A673 (cell line): ENCODE measurements at regions not wholly inside any gene's neighbourhood (a gene's known extent, or its start where the extent isn't known, plus 50 kb on each side); places are given as distances from the start of the nearest gene placed in this dataset.

Experiments
- BruUV-seq: library from RNA; stranded (reverse); fragments of 400-500 nt; replicated peaks from 2 replicates; lab custom pipeline; 2021; lab: Mats Ljungman, UMichigan
- CTCF ChIA-PET: fragments of 300-600 bp; sonication (Branson Sonifier 250); formaldehyde crosslinking; loops from one replicate; lab custom pipeline; 2022; ENCODE audit warnings: antibody characterized with exemption; lab: Charles Lee
- POLR2A ChIA-PET: fragments of 300-600 bp; sonication (Branson Sonifier 250); formaldehyde crosslinking; loops from one replicate; lab custom pipeline; 2022; ENCODE audit warnings: antibody characterized with exemption; ENCODE audit not compliant: low non-redundant PET; lab: Charles Lee
- DNase-seq: peaks from one replicate; pipeline ENCODE4 v3.0.0-alpha.2; 2015; ENCODE audit warnings: low spot score
- H3K27ac ChIP-seq: fragments of 200-600 bp; sonication (generic); 2 replicates; pipeline ENCODE4 v1.5.1; 2016; ENCODE audit warnings: mixed run types, low read depth, mild to moderate bottlenecking, mixed read lengths, antibody characterized with exemption, low read length; ENCODE audit not compliant: poor library complexity, severe bottlenecking
- H3K27me3 ChIP-seq: fragments of 200-600 bp; sonication (generic); replicated peaks from 2 replicates; pipeline ENCODE4 v1.6.1; 2017; ENCODE audit warnings: mixed run types, low read depth, mild to moderate bottlenecking, mixed read lengths, antibody characterized with exemption, low read length; ENCODE audit not compliant: insufficient read depth, poor library complexity
- H3K36me3 ChIP-seq: fragments of 200-600 bp; sonication (generic); 2 replicates; pipeline ENCODE4 v1.6.1; 2016; ENCODE audit warnings: mixed run types, mild to moderate bottlenecking, mixed read lengths, antibody characterized with exemption, low read length; ENCODE audit not compliant: insufficient read depth, poor library complexity, severe bottlenecking
- H3K4me1 ChIP-seq: fragments of 200-600 bp; sonication (generic); 2 replicates; pipeline ENCODE4 v1.6.1; 2017; ENCODE audit warnings: mixed run types, mild to moderate bottlenecking, mixed read lengths, antibody characterized with exemption, low read length; ENCODE audit not compliant: insufficient read depth, poor library complexity, severe bottlenecking
- H3K4me3 ChIP-seq: fragments of 200-600 bp; sonication (generic); 2 replicates; pipeline ENCODE4 v1.5.1; 2016; ENCODE audit warnings: low read depth, mixed run types, mild to moderate bottlenecking, mixed read lengths, low read length; ENCODE audit not compliant: poor library complexity, severe bottlenecking
- H3K9me3 ChIP-seq: fragments of 200-600 bp; sonication (generic); 2 replicates; pipeline ENCODE4 v1.6.1; 2016; ENCODE audit warnings: mixed run types, low read depth, mild to moderate bottlenecking, mixed read lengths, antibody characterized with exemption, low read length; ENCODE audit not compliant: poor library complexity, severe bottlenecking
- EZH2 ChIP-seq: fragments of 200-600 bp; sonication (generic); IDR thresholded peaks from 2 replicates; pipeline ENCODE4 v1.6.1; 2017; ENCODE audit warnings: borderline replicate concordance, low read depth, mild to moderate bottlenecking, mixed read lengths, antibody characterized with exemption, low read length; ENCODE audit not compliant: poor library complexity, severe bottlenecking
- intact Hi-C: fragments of 100-400 bp; cut with micrococcal nuclease; formaldehyde crosslinking; loops from one replicate; pipeline ENCODE4 v1.10.0; 2022; ENCODE audit not compliant: unreplicated experiment
- TF ChIP-seq, protein P1 (sequence below): fragments of 300-800, 200-600 bp; sonication (generic); conservative IDR thresholded peaks from 2 replicates; pipeline ENCODE4 v1.5.1; 2017; ENCODE audit warnings: low read depth, mild to moderate bottlenecking, antibody characterized with exemption, low read length, moderate library complexity, mixed read lengths

- intact Hi-C loops: no loop called here
- Histone ChIP-seq H3K4me3 (no peak overlapping the region), H3K9me3 (no peaks in the 10 kb centered on the region), H3K36me3 (no peaks in the 10 kb centered on the region), H3K4me1 (no peaks in the 10 kb centered on the region), H3K27ac (no peak overlapping the region), H3K27me3 (no peaks in the 10 kb centered on the region)
- DNase-seq: no peak
- no TSS peak for BruUV-seq
- CTCF ChIA-PET: no interaction called here
- TF ChIP-seq EZH2: no peak
- TF ChIP-seq, protein P1, sequence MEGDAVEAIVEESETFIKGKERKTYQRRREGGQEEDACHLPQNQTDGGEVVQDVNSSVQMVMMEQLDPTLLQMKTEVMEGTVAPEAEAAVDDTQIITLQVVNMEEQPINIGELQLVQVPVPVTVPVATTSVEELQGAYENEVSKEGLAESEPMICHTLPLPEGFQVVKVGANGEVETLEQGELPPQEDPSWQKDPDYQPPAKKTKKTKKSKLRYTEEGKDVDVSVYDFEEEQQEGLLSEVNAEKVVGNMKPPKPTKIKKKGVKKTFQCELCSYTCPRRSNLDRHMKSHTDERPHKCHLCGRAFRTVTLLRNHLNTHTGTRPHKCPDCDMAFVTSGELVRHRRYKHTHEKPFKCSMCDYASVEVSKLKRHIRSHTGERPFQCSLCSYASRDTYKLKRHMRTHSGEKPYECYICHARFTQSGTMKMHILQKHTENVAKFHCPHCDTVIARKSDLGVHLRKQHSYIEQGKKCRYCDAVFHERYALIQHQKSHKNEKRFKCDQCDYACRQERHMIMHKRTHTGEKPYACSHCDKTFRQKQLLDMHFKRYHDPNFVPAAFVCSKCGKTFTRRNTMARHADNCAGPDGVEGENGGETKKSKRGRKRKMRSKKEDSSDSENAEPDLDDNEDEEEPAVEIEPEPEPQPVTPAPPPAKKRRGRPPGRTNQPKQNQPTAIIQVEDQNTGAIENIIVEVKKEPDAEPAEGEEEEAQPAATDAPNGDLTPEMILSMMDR: no peak
- POLR2A ChIA-PET: no interaction called here
Measured at GRCh38 chr10:62517252-62517651, 143.1 kb downstream of the ZNF365 start.

GRCh38 chr10:62527019-62527827 is 153.1 kb downstream of the ZNF365 start:
- ChIA-PET POLR2A (no interaction called here), CTCF (no interaction called here)
- no peak for TF ChIP-seq EZH2
- TF ChIP-seq, protein P1: no peak
- Histone ChIP-seq H3K36me3 (no peaks in the 10 kb centered on the region), H3K27ac (no peak overlapping the region), H3K9me3 (no peaks in the 10 kb centered on the region), H3K4me3 (no peak overlapping the region), H3K4me1 (no peaks in the 10 kb centered on the region), H3K27me3 (no peaks in the 10 kb centered on the region)
- DNase-seq: no peak
- intact Hi-C loops: no loop called here
- BruUV-seq: no TSS peak

DNA sequence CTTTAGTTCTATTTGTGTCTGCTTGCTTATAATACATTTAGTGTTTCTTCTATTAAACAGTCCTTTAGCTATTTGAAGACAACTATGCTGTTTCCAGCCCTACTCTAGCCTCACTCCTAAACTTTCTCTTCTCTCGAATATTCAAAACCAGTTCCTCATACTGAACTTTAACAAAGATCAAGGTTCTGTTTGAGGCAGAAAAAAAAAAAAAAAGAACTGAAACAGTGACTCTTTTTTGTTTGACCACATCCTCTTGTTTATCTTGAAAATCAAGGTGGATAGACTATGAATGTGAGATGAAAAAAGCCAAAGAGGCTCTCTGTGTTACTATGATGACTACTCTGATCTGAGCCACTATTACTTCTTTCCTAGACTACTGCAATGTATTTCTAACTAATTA is 154.3 kb downstream of the ZNF365 start:
- intact Hi-C loops: no loop called here
- Histone ChIP-seq H3K9me3 (no peaks in the 10 kb centered on the region), H3K4me1 (no peaks in the 10 kb centered on the region), H3K27ac (no peak overlapping the region), H3K27me3 (no peaks in the 10 kb centered on the region), H3K4me3 (no peak overlapping the region), H3K36me3 (no peaks in the 10 kb centered on the region)
- POLR2A ChIA-PET: no interaction called here
- no peak for DNase-seq
- CTCF ChIA-PET: no interaction called here
- BruUV-seq: no TSS peak
- TF ChIP-seq EZH2: no peak
- TF ChIP-seq, protein P1: no peak
